HG03521 (cell line): ENCODE measurements at regions not wholly inside any gene's neighbourhood (a gene's known extent, or its start where the extent isn't known, plus 50 kb on each side); places are given as distances from the start of the nearest gene placed in this dataset.

ENCODE experiments used
- ATAC-seq: cut with Tn5 transposase; IDR thresholded peaks from one replicate; pipeline ENCODE4 v1.9.1; 2021; ENCODE audit warnings: mild to moderate bottlenecking, moderate library complexity; ENCODE audit not compliant: unreplicated experiment

DNA sequence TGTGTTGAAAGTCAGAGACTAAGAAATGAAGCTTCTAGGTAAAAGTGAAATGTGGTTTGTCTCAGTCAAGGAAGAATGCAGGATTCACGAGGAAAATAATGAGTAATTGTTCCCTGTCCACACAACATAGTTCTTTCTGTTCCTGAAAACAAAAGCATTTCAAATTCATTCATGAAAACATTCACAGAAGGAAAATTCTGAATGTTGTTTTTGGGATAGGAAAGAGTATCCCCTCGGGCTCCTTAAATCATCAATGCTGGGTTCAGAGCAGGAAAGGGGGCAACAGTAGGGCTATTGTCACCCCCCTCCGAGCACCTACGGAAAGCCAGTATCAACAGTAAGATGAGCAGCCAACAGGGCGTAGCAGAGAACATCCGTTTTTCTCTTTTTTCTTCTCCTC, 769.9 kb upstream of the ADAMTS16 start:
- no peak for ATAC-seq

DNA sequence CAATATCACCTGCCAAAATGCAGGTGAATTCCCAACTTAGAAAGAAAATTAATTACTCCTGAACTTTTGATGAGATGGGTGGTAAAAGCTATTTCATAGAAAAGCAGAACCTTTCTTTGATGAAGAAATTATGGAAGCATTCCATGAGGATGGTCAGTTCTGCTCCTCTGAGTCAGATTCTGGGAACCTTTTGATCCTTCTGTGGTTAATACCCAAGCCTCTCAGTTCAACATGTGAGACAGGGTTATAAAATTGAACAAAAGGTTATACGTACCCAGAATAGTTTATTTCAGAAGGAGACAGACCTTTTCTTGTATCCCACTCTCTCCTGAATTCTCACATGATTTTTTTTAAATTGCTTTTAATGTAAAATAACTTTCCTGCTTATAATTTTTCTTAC, 767.6 kb upstream of the ADAMTS16 start:
- ATAC-seq, result no peak

DNA sequence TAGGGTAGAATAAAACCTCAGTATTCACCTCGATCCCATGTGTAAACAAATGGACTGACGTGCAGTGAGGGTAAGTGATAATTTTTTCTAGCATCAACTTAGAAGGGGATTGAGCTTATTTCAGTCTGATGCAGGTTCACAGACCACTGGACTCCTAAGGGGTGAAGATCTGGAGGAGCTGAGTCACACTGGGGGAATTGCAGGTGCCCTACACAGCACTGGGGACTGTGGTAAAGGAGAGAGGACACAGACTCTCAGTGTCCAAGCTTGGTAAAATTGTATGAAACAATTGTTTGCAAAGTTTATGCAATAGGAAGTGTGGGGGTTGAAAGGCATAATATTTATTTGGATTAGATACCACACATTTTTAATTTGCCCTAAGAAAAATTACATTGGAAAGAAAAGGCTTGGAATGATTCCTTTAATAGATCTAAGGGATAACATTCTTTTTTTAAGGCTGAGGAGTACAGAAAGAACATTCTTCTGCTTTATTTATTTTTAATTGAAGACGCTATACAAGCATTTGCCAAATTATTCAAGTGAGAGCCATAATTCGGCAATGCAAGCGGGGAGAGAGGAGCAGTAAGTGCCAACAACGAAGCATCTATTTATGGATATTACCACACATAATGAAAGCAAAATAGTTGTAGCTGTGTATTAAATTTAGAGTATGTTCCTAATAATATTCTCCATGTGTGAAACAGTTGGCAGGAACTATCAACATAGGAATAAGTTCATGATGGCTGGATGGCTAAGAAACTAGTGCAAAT, 766.9 kb upstream of the ADAMTS16 start:
- no peak for ATAC-seq

DNA sequence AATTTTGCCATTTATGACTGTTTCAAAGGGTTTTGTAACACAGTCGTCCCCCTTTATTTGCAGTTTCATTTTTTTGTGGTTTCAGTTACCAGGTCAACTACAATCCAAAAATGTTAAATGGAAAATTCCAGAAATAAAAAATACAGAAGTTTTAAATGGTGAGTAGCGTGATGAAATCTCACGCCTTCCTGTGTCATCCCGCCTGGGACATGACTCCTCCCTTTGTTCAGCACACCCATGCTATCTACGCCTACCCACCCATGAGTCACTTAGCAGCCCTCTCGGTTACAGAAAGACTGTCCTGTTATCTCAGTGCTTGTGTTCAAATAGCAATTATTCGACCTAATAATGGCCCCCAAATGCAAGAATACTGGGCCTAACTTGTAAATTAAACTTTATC, 765.3 kb upstream of the ADAMTS16 start:
- ATAC-seq, result no peak

DNA sequence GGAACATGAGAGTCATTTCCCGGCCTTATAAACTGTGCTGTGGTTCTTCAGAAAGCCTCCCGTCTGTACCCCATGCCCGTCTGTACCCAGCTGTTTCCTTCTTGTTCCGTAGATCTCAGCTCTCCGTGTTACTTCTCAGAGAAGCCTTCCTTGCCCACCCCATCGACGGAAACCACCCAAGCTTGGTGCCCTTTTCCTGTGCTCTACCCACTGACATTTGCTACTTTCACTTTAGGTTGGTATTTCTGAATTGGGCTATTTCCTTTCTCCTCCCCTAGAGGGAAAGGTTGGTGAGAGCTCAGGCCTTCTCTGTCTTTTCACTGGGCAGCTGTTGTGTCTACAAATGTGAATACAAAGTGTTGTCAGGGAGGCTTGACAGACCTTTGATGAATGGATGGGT, 764.5 kb upstream of the ADAMTS16 start:
- ATAC-seq, result no peak

DNA sequence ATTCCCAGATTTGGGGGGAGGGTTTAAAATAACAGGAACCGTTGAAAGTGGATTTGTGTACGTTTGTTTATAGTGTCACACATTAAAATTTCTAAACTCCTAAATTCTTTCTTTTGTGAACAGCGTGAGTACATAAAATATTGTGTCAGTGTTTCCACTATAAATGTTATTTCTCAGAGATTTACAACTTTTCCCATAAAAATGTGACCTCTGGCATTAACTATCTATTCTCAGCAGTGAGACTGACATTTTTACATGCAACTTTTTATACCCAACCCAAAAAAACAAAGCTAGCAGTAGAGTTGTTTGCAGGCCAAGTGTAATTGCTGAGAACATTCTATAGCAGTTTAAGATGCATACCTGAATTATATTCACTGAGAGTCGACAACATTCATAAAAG, 757.0 kb upstream of the ADAMTS16 start:
- ATAC-seq, result no peak

DNA sequence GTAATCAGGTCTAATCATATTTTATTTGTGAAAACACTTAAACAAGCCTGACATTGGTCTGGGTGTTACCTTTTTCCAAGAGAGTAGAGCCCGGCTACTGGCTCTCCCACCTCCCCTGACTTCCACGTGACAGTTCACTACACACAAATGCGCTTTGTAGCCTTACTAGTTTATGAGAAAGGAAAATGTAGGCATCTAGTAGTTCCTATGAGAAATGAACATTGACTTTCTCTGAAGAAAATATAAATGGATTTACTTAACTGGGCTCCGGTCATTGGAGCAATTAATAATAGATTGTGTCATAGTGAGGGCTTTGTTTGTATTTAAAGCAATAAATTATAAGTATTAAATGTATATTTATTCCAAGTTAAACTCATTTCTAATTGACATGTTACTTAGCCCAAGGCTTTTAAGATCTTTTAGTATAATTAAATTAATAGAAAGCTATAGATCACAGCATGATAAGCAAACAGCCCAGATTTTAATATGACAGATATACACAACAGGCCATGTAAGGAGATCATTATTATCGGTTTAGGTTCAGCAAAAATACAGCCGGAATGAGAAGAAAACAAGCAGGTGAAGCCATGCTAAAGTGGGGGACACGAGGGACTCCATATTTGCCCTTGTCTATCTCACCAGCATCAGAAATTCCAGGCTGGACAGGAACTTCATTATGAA, 756.5 kb upstream of the ADAMTS16 start:
- no peak for ATAC-seq

DNA sequence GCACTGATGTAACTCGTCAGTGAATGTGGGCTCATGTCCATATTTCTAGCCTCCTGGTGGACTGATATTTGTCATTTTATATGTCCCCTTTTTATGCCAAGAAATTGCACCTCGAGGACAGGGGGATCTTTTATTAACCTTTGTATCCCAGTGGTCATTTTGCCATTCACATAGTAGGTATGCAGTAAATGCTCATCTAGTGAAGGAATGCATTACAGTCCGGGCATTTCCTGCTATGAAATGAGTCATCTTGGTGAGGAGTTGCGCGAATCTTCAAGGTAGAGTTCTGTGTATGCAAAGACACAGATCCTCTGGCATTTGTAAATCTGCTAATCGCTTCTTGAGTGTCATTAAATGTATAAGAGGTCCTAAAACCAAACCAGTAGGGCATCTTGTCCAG, 755.5 kb upstream of the ADAMTS16 start:
- ATAC-seq, result no peak

DNA sequence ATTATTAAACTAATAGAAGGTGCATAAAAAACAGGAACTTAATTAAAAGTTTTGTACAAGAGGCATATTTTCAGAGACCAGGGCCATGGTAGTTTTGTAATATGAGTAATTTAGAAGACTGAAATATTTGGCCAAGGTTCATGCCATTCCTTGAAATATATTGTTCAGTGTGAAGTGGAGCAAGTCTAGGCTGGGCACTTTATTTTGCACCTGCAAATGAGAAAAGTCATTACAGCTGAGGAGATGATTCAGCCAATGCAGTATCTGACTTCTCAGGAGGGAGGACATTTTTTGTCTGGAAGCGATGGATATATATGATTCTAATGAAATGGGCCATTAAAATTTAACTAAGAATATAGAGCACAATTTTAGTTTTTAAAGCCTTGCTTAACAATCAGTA, 754.0 kb upstream of the ADAMTS16 start:
- no peak for ATAC-seq

DNA sequence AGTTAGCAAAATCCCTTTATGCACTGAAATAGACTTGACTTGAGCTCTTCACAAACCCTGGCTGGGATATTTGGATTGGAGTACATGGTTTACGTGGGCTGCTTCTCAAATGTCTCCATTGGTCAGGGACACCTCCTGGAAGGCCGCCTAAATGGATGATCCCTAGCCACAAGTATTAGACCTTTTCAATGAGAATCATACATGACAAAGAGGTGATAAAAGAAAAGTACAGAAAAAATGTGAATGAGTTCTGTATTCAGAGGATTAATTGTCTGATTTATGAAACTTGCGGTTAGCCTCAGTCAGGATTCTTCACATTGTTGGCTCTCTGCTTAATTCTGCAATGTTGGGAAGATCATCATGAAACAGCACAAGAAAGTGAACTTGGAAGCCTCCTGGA, 752.8 kb upstream of the ADAMTS16 start:
- ATAC-seq, result no peak

DNA sequence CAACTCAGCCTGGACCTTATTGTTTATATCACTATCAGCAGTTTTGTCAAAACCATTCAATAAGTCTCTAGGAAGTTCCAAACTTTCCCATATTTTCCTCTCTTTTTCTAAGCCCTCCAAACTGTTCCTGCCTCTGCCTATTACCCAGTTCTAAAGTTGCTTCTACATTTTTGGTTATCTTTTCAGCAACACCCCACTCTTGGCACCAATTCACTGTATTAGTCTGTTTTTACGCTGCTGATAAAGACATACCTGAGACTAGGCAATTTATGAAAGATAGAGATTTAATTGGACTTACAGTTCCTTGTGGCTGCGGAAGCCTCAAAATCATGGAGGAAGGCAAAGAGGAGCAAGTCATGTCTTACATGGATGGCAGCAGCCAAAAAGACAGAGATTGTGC, 744.4 kb upstream of the ADAMTS16 start:
- no peak for ATAC-seq

DNA sequence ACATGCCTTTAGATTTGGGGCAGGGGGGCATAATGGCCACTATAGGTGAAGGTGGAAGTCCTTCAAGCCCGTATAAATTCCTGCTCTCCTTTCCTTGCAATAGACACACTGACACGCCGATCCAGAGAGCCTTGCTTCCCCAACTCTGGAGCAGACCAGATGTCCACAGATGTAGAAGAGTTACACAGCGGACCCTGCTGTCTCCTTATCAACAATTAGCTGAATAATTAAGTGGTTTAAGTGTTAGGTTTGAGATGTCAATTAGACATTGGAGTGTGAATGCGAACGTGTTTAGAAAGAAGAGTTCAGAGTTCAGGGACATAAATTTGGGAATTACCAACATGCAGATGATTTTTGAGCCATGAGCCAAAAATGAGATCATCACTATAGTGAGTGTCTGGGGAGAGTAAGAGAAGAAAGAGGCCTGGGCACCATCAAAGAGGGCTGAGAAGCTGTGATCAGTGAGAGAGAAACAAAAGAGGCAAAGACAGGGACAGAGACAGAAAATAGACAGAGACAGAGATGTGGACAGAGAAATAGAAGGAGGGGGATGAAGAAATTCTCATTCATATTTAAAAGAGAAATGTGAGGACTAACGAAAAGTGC, 734.4 kb upstream of the ADAMTS16 start:
- no peak for ATAC-seq

DNA sequence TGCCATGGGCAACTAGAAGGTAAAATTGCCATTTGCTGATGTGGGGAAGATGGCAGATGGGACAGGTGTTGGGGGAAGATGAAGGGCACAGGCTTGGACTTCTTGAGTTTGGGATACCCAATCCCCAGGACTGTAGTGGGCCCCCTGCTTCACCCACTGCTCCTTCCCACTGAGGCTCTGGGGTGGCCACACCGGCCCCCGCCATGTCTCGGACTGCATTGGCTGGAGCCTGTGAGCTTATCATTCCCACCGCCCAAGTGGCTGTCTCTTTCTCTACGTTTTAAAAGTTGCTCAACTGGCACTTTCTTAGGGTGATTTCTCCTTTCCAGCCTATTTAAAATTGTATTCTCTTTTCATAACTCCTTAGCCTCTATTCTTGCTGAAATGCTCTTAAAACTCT, 730.0 kb upstream of the ADAMTS16 start:
- no peak for ATAC-seq

DNA sequence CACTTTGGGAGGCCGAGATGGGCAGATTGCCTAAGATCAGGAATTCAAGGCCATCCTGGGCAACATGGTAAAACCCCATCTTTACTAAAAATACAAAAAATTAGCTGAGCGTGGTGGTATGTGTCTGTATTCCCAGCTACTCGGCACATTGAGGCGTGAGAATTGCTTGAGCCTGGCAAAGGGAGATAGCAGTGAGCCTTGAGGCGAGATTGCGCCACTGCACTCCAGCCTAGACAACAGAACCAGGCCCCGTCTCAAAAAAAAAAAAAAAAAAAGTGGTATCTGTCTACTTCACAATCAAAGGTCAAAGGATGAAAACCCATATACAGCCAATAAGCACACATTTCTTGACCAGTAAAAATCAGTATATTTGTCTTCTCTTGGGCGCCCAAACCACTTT, 728.5 kb upstream of the ADAMTS16 start:
- no peak for ATAC-seq

DNA sequence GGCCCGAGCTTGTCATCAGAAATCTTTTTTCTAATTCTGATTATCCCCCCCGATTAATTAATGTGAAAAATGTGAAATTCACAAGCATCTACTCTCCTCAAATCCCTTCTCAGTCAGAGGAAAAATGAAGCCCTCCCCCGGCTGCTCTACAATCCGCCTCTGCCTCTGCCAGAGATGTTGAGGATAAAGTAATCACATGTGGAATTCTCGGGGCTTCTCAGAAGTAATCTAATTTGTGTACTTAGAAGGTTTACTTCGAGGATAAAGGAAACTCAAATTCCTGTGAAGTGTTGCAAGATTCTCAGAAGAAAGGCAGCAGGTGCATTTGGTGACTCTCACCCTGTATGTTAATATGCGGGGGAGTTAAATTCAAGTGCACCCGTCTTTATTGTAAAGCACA, 726.1 kb upstream of the ADAMTS16 start:
- ATAC-seq, result no peak

DNA sequence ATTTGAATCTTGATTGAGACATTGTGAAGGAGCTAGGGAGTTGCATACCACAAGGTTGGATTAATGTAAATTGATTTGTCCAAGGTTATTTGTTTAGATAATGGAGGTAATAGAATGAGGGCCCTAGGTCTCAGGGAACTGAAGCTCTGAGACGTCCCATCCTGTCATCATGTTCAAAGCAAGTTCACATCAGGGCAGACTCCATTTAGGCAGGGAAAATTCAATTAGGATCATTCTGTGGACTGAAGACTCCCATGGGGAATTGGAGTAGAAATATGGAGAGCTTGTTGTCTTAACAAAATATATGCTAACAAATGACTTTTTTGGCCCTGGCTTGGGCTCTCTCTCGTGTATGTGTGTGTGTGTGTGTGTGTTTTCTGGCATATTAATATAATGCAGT, 722.0 kb upstream of the ADAMTS16 start:
- ATAC-seq, result no peak

DNA sequence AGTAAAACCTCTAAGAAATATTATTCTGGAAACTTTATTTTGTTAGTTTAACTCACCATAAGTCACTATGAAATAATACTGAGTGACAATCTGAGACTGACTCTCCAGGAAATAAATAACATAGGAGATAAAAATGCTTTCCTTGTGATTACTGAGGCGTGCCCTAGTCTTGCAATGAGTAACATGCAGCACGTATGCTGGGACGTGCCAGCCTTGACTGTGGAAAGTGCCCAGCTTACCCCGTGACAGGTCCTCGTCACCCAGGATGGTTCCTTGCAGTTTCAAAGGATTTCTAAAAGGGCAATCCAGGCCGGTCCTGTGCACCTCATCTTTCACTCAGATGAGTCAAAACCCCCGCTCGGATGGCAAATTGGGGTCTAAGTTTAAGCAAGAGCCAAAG, 720.8 kb upstream of the ADAMTS16 start:
- ATAC-seq, result no peak

DNA sequence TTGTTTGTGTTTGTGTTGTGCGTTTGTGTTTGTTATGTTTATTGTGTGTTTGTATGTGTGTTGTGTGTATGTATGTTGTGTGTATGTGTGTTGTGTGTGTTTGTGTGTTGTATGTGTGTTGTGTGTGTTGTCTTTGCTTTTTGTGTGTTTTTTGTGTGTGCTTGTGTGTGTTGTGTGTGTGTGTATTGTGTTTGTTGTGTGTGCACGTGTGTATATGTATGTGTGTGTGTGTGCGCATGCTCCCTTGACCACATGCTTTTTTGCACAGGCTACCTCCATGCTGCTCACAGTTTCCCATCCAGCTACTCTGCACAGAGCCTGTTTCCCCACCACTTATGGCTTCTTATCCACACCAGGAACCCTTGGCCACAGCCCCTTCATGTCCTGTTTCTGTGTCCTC, 720.0 kb upstream of the ADAMTS16 start:
- no peak for ATAC-seq

DNA sequence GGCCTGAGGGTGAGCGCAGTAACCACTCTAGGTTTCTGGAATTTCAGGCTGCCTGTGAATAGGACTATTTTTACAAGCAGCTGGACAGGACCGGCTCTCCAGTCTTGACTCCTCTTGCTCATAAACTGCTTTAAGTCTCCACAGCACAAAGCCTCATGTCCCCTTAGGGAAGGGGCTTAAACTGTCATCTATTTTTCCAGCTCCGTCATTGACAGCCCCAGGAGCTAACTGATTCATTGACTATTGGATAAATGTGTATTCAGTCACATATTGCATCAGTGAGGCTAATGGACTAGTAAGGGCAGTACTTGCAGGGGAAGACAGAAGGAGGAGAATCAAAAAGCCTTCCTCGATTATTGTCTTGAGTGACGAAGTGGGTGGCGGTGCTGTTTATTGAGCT, 719.4 kb upstream of the ADAMTS16 start:
- ATAC-seq, result no peak

DNA sequence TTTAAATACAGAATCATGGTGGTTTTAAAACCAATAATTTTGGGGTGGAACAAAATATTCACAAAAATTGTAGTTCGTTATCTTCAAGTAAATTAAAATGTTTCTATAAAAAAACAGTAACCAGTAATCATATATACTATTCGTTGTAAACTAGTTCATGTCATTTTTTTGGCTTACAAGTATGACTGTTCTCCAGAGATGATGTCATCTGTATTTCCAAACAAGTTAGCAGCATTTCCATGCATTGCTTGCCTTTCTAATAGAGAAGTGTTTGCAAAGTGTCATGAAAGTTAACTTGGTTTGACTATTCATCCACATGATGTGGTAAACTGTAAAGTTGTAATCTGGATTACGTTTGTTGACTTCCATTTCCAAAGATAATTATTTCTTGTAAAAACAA, 717.9 kb upstream of the ADAMTS16 start:
- ATAC-seq, result no peak

DNA sequence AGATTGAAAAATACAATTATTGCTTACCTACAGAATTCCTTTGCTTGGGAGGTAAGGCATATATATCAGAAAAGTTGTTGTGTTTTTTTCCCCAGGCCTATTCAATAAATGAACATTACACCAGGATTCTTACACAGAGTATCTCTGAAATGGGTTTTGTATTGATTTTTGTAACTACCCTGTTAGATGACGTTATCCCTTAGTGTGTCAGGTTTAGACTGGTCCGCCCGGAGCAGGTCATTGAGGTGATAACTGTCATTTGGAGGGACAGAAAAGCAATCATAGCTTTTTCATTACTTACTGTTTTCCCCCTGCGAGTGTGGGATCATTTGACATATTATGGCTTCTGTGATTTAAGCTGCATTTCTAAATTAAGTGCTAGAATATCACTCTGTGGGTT, 715.2 kb upstream of the ADAMTS16 start:
- no peak for ATAC-seq

DNA sequence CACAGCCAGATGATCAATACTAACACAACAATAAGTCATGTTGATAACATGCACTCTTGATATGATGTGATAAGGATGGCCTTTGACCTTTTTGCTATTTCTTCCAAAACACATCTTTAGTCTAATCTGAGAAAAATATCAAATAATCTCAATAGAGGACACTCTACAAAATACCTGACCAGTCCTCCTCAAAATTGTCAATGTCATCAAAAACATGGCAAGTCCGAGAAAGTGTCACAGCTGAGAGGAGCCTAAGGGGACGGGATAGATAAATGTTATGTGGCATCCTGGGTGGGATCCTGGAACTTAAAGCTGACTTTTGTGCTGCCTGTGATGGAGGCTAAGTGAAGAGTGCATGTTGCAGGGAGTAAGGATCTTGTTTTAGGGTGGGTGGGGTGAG, 699.6 kb upstream of the ADAMTS16 start:
- no peak for ATAC-seq
